Ovary (tissue), 7 donors: ENCODE measurements at regions not wholly inside any gene's neighbourhood (a gene's known extent, or its start where the extent isn't known, plus 50 kb on each side); places are given as distances from the start of the nearest gene placed in this dataset.

Experiments used
- DNase-seq, 5 donors: peaks; one replicate each; pipeline ENCODE4 v3.0.0-alpha.2; 2019 to 2020
- H3K27ac ChIP-seq, 2 donors: fragments of 200-600 bp; one replicate each; pipeline versions ENCODE4 v1.5.1 to v1.8.0; 2019 to 2022
- H3K27me3 ChIP-seq: fragments of 200-600 bp; one replicate; pipeline ENCODE4 v1.8.0; 2022
- H3K36me3 ChIP-seq: fragments of 200-600 bp; sonication (generic); one replicate; pipeline ENCODE4 v1.5.1; 2019
- H3K4me1 ChIP-seq: one replicate; pipeline ENCODE4 v1.8.1; 2013; ENCODE audit warnings: mild to moderate bottlenecking, moderate library complexity; ENCODE audit not compliant: insufficient read depth
- H3K4me3 ChIP-seq: fragments of 200-600 bp; sonication (generic); one replicate; pipeline ENCODE4 v1.5.1; 2017
- H3K9me3 ChIP-seq, 2 donors: fragments of 200-600 bp in 1 of 2; sonication (generic) in 1 of 2; one replicate each; pipeline versions ENCODE4 v1.5.1 to v1.8.1; 2013 to 2019; ENCODE audit warnings: mild to moderate bottlenecking in 1 of 2, moderate library complexity in 1 of 2
- CTCF ChIP-seq, 3 donors: fragments of 450-650 bp in 2 of 3; fragments of 200-600 bp in 1 of 3; IDR thresholded peaks; one replicate each; pipeline versions ENCODE4 v1.5.1 to v1.8.0; 2016 to 2022; ENCODE audit warnings: antibody characterized with exemption in 3 of 3, mild to moderate bottlenecking in 1 of 3
- EP300 ChIP-seq: sonication (generic); formaldehyde crosslinking; IDR thresholded peaks from one replicate; pipeline ENCODE4 v1.6.1; 2017; ENCODE audit warnings: antibody characterized with exemption
- POLR2A ChIP-seq: fragments of 450-650 bp; IDR thresholded peaks from one replicate; pipeline ENCODE4 v1.6.1; 2017; ENCODE audit warnings: antibody characterized with exemption, mild to moderate bottlenecking, moderate library complexity
- WGBS, 3 donors: extraction: QIAGEN DNeasy Blood & Tissue Kit in 1 of 3; methylation state at CpG; one replicate each; pipeline versions ENCODE4 v1.1.5 to v1.1.7; 2013 to 2017; 5-methylcytosine and 5-hydroxymethylcytosine counted together
- intact Hi-C, 4 donors: fragments of 100-400 bp; cut with DNase I; formaldehyde crosslinking; loops; one replicate each; pipeline versions ENCODE4 v1.11.0 to v1.15.1; 2022 to 2023
- donor health status: DM: no; HTN: no; CAD: no; lungs with moderate emphysema.
- donor health status: DM: no; HTN: no; CAD: no.
- donor health status: Bipolar disorder and iron deficiency.
- donor health status: DM: no; HTN: no; CAD: no.
- donor health status: DM: yes; HTN: yes; CAD: no.

DNA sequence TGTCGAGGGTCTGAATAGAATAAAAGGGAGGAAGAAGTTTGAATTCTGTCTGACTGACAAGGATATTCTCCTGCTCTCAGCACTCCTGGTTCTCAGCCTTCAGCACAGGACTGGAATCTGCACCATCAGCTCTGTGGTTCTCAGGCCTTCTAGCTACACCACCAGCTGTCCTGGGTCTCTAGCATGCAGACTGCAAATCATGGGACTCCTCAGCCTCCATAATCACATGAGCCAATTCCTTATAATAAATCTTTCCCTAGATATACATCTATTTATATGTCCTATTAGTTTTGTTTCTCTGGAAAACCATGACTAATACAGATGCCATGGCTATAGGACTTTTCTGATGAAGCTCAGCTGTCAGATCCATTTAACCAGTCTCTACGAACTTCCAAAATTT lies 132.8 kb upstream of the ECI2 start:
- H3K27me3 ChIP-seq, result no peaks in the 10 kb centered on the region
- no peak for TF ChIP-seq CTCF (IDR thresholded peaks at IDR 0.05)
- TF ChIP-seq EP300, result no peak
- no peak for TF ChIP-seq POLR2A
- no peak overlapping the region for H3K4me3 ChIP-seq
- DNase-seq, result no peak
- no peaks in the 10 kb centered on the region for H3K36me3 ChIP-seq
- intact Hi-C loops, result no loop called here
- no peaks in the 10 kb centered on the region for H3K4me1 ChIP-seq
- no peak overlapping the region for H3K27ac ChIP-seq
- no peaks in the 10 kb centered on the region for H3K9me3 ChIP-seq
- WGBS, 3 donors, result 77 to 80% (median 77%) methylated on average over 2 of the region's 2 CpGs

DNA sequence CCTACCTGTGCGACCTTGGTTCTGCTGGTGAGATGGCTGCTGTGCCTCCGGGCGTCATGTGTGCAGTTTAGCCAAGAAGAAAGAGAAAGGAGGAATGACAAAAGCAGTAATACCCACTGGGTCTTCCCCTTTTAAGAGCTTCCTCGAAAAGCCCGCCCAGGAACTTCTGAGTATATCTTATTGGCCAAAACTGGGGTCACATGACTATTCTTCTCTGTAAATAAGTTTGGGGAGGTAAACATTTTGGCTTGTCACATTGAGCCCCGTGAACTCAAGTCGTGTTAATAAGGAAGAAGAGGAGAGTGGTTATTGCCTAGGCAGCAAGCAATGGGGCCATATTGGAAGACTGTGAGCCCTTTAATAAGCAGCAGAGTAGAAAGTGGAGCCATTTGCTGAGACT lies 130.4 kb upstream of the ECI2 start:
- Histone ChIP-seq H3K36me3 (no peaks in the 10 kb centered on the region), H3K4me3 (no peak overlapping the region), H3K9me3 (no peaks in the 10 kb centered on the region), H3K27me3 (no peaks in the 10 kb centered on the region), H3K27ac (no peak overlapping the region), H3K4me1 (no peaks in the 10 kb centered on the region)
- no peak for DNase-seq
- TF ChIP-seq POLR2A (no peak), EP300 (no peak), CTCF (IDR thresholded peaks at IDR 0.05) (no peak)
- WGBS, 3 donors, result 87 to 93% (median 89%) methylated on average over 7 of the region's 7 CpGs
- intact Hi-C loops, result no loop called here

DNA sequence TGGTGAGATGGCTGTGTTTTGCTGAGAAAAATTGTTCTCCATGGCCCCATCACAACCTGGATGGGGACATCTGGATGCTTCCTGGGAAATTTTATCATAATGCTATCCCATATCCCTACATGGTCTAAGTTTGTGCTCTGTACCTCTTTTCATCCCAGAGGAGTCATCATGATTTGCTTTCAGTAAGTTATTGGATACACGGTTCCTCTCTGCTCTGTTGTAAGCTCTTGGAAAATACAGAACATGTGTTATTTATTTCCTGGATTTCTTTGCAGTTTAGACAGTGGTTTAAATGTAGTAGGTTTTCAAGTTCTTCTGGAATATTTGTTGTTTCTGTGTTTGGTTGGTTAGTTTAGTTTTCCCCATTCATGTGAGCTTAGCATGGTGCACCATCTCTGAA lies 129.2 kb upstream of the ECI2 start:
- H3K27ac ChIP-seq, result no peak overlapping the region
- no peak for DNase-seq
- H3K36me3 ChIP-seq, result no peaks in the 10 kb centered on the region
- H3K27me3 ChIP-seq, result no peaks in the 10 kb centered on the region
- intact Hi-C loops, result no loop called here
- 67 to 73% (median 73%) methylated on average over 1 of the region's 1 CpG for WGBS, 3 donors
- TF ChIP-seq EP300 (no peak), CTCF (IDR thresholded peaks at IDR 0.05) (no peak), POLR2A (no peak)
- H3K4me3 ChIP-seq, result no peak overlapping the region
- H3K4me1 ChIP-seq, result no peaks in the 10 kb centered on the region
- H3K9me3 ChIP-seq, result no peaks in the 10 kb centered on the region

DNA sequence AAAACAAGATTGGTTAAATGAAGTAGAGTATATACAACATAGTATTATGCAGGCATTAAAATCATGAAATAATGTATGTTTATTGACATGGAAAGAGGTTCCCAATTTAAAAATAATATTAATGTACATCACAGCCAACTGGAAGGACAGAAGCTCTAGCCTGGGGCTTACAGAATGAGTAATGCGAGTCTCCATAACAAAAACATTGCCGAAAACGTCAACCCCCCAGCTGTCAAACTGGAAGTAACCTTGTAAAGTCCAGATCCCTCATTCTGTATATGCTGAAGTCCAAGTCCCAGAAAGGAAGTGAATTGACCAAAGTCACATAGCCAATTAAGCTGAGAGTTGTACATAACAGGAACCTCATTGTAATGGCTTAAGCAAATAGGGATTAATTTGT lies 128.7 kb upstream of the ECI2 start:
- WGBS, 3 donors, result 77 to 86% (median 83%) methylated on average over 3 of the region's 3 CpGs
- H3K9me3 ChIP-seq, result no peaks in the 10 kb centered on the region
- no peak overlapping the region for H3K4me3 ChIP-seq
- H3K4me1 ChIP-seq, result no peaks in the 10 kb centered on the region
- H3K36me3 ChIP-seq, result no peaks in the 10 kb centered on the region
- no peaks in the 10 kb centered on the region for H3K27me3 ChIP-seq
- no peak for DNase-seq
- no peak overlapping the region for H3K27ac ChIP-seq
- intact Hi-C loops, result no loop called here
- no peak for TF ChIP-seq CTCF (IDR thresholded peaks at IDR 0.05)
- no peak for TF ChIP-seq EP300
- TF ChIP-seq POLR2A, result no peak

DNA sequence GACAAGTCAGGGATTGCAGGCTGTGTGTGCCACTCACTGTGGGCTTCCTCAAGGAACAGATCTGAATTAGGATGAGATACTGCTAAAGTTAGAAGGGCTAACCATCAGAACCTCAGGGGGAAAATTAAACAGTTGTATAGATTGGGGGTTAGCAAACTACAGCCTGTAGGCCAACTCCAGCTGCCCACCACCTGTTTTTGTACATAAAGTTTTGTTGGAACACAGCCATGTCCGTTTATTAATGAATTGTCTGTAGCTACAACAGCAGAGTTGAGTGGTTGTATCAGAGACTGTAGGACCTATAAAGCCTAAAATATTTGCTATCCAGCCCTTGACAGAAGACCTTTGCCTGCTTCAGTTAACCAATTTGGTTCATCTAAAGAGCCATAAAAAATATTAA lies 127.2 kb upstream of the ECI2 start:
- intact Hi-C loops, result no loop called here
- TF ChIP-seq CTCF (IDR thresholded peaks at IDR 0.05), result no peak
- Histone ChIP-seq H3K4me3 (no peak overlapping the region), H3K27me3 (no peaks in the 10 kb centered on the region), H3K4me1 (no peaks in the 10 kb centered on the region), H3K27ac (no peak overlapping the region), H3K36me3 (no peaks in the 10 kb centered on the region), H3K9me3 (no peaks in the 10 kb centered on the region)
- no peak for DNase-seq
- 8 to 31% (median 14%) methylated on average over 1 of the region's 1 CpG for whole genome bisulfite sequencing, 3 donors
